ENCODE measurements at regions not wholly inside any gene's neighbourhood (a gene's known extent, or its start where the extent isn't known, plus 50 kb on each side); places are given as distances from the start of the nearest gene placed in this dataset.

GRCh38 chr15:29446480-29446879 is 176.9 kb upstream of the NSMCE3 start:
- Histone ChIP-seq H3K4me1 (ENCODE audit: control insufficient read depth, insufficient read depth, low read length) (no peaks in the 10 kb centered on the region), H3K27ac (ENCODE audit: extremely low read depth, low read depth, low read length) (no peak overlapping the region), H3K36me3 (ENCODE audit: control insufficient read depth in 2 of 2, insufficient read depth in 1 of 2, low read length in 2 of 2) (no peaks in the 10 kb centered on the region), H3K4me3 (ENCODE audit: low read depth, low read length) (no peak overlapping the region), H3K9me3 (ENCODE audit: control insufficient read depth, insufficient read depth, low read depth, low read length) (no peaks in the 10 kb centered on the region)
- ChIA-PET POLR2A (no interaction called here), CTCF (no interaction called here)
- TF ChIP-seq ZNF114 (tag by site-specific recombination; IDR thresholded peaks at IDR 0.05) (no peak), SCRT1 (tag by site-specific recombination; IDR thresholded peaks at IDR 0.05; ENCODE audit: borderline replicate concordance) (peak; percentile 45; the same call in 1 of the 2 replicates), SCRT2 (tag by site-specific recombination; IDR thresholded peaks at IDR 0.05) (peak; percentile 75), IKZF3 (tag by site-specific recombination; IDR thresholded peaks at IDR 0.05) (peak; percentile 35; the same call in 1 of the 2 replicates), ZNF600 (tag by site-specific recombination; IDR thresholded peaks at IDR 0.05) (peak; percentile 58), GLIS1 (tag by site-specific recombination; IDR thresholded peaks at IDR 0.05) (peak; percentile 58), ZNF350 (tag by site-specific recombination; IDR thresholded peaks at IDR 0.05) (no peak)

- no peaks in the 10 kb centered on the region for H3K4me1 ChIP-seq (ENCODE audit: control insufficient read depth, insufficient read depth, low read length)
- H3K36me3 ChIP-seq (ENCODE audit: control insufficient read depth in 2 of 2, insufficient read depth in 1 of 2, low read length in 2 of 2): no peaks in the 10 kb centered on the region
- no peak overlapping the region for H3K27ac ChIP-seq (ENCODE audit: extremely low read depth, low read depth, low read length)
- TF ChIP-seq ZNF202 (tag by site-specific recombination; IDR thresholded peaks at IDR 0.05; ENCODE audit: borderline replicate concordance) (no peak), KLF16 (tag by site-specific recombination; IDR thresholded peaks at IDR 0.05) (no peak), HOXD13 (CRISPR knock-in tag; IDR thresholded peaks at IDR 0.05; ENCODE audit: borderline replicate concordance) (no peak), ZNF626 (tag by site-specific recombination; IDR thresholded peaks at IDR 0.05) (no peak), ZNF37A (tag by site-specific recombination; IDR thresholded peaks at IDR 0.05) (no peak), PRDM6 (tag by site-specific recombination; IDR thresholded peaks at IDR 0.05) (no peak), YY1 (tag by site-specific recombination; IDR thresholded peaks at IDR 0.05) (no peak), MYNN (tag by site-specific recombination; IDR thresholded peaks at IDR 0.05; ENCODE audit: borderline replicate concordance) (no peak), ZNF398 (tag by site-specific recombination; IDR thresholded peaks at IDR 0.05) (no peak), ZNF433 (tag by site-specific recombination; IDR thresholded peaks at IDR 0.05; ENCODE audit: low read depth) (no peak), TCF7L2 (IDR thresholded peaks at IDR 0.05; ENCODE audit: borderline replicate concordance, low read depth, low read length) (no peak), TSHZ1 (tag by site-specific recombination; IDR thresholded peaks at IDR 0.05; ENCODE audit: borderline replicate concordance) (no peak), ZSCAN23 (tag by site-specific recombination; IDR thresholded peaks at IDR 0.05) (no peak)
- no peak overlapping the region for H3K4me3 ChIP-seq (ENCODE audit: low read depth, low read length)
- ChIA-PET POLR2A (no interaction called here), CTCF (no interaction called here)
- H3K9me3 ChIP-seq (ENCODE audit: control insufficient read depth, insufficient read depth, low read depth, low read length): no peaks in the 10 kb centered on the region
Measured at GRCh38 chr15:29442532-29442931, 172.9 kb upstream of the NSMCE3 start.
